Posterior vena cava (tissue), 2 donors: ENCODE measurements at regions not wholly inside any gene's neighbourhood (a gene's known extent, or its start where the extent isn't known, plus 50 kb on each side); places are given as distances from the start of the nearest gene placed in this dataset.

ENCODE experiments used
- DNase-seq: peaks from one replicate; pipeline ENCODE4 v3.0.0-alpha.2; 2020; ENCODE audit warnings: low spot score
- intact Hi-C, 2 donors: fragments of 100-400 bp; cut with DNase I; formaldehyde crosslinking; loops; one replicate each; pipeline versions ENCODE4 v1.14.1 to v1.14.2; 2022 to 2023
- donor health status: DM: yes; HTN: yes; CAD: no.
- donor health status: DM: yes; HTN: yes; CAD: no.

DNA sequence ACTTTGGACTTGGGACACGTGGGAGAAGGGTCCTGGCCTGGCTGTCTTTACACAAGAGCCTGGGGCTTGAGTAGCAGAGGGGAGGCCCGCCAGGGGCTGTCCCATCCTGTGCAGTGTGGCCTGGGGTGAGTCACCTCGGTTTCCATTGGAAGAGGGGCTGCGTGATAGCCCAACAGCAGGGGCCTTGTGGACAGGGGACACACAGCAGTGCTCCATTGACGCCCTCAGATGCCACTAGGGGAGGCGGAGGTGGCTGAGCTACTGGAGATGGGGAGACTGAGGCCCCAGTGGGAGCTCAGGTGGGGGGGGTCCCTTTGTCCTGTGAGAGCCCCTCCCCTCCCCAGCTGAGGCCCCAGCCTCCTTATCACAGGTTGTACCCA is 50.0 kb upstream of the RNU6ATAC start:
- intact Hi-C loops: no loop called here
- DNase-seq: peak; percentile 57

DNA sequence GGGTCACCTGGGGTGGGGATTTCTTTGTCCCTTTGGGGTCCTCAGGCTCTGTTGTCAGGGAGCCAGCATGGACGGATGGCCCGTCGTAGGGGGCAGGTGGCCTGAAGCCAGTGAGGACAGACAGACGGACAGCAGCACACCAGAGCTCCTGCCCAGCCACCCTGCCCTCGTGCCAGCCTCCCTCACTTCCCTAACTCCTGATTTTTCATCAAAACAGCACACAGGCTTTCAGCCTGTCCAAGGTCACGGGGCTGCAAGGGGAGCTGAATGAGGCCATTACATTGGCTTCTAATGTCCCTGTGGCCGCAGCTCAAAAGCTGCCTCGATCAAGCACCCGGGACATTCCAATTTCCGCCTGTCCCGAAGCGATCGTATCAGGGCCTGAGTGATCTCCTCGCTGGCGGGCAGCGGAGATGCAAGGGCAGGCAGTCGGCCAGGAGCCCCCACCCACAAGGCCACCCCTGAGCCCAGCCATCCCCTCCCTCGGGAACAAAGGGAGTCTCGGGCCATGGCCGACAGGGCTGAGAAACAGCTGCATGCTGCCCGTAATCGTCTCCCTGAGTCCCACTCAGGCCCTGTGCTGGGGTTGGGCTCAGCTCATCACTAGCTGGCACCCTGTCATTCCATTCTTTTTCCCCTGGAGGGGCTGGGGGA is 50.5 kb upstream of the RNU6ATAC start:
- intact Hi-C loops: no loop called here
- peak; percentile 67 for DNase-seq

- intact Hi-C loops: no loop called here
Measured at GRCh38 chr9:134215420-134215698, 51.0 kb upstream of the RNU6ATAC start.

DNA sequence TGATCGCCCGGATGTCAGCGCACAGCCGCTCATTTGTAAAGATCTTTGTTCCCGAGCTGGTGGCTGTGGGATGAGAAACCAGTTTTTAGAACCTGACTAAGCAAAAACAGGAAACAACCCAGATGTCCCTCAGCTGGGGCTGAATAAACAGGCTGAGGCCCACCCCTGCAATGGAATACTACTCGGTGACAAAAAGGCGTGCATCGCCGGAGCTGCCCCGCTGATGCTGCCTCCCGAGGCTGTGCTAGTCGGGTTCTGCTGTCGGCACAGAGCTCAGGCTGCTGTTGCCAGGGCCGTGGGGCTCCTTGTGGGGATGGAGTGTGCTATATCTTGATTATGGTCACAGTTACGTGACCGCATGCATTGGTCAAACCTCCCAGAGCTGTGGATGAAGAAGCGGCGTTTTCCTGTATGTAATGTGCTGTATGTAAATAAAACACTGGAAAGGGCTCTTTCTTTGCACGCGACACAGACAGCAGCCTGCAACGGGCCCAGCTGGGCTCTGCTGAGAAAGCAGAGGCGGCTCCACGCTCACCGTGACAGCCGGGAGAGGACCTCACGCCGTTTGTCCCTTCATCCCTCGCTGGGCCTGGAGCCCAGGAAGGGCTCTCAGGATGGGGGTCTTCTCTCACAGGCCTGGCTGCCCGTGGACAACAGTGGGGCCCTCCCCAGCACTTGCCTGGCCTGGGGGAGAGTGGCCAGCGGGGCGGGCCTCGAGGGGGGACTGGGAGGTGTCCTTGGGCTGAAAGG is 51.5 kb upstream of the RNU6ATAC start:
- DNase-seq: peak; percentile 71
- intact Hi-C loops: no loop called here

More at GRCh38 chr9:134215420-134215698, 51.0 kb upstream of the RNU6ATAC start:
- no peak for DNase-seq

DNA sequence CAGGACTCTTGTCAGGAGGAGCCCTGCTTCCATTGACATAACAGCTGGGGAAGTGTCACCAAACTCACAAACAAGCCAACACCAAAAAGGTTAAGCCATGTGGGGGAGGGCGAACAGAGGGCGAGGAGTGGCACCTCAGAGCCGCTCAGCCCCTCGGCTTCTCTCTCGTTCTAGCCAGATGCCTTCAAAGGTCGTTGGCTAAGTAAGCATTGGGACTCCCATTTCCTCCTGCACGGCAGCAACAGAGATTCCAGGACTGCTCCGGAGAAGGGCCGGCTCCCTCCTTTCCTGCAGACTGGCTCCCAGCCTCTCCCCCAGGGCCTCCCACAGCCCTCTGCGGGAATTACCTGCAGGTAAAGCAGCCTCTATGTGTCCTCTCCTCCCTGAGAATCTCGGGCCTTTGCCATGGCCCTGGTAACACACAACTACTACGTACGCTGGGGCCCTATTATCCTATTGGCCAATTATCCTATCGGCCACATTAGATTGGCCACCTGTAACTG is 52.1 kb upstream of the RNU6ATAC start:
- DNase-seq: peak; percentile 69
- intact Hi-C loops: no loop called here

- intact Hi-C loops: no loop called here
- peak; percentile 62 for DNase-seq
Measured at GRCh38 chr9:134216961-134217360, 52.6 kb upstream of the RNU6ATAC start.

DNA sequence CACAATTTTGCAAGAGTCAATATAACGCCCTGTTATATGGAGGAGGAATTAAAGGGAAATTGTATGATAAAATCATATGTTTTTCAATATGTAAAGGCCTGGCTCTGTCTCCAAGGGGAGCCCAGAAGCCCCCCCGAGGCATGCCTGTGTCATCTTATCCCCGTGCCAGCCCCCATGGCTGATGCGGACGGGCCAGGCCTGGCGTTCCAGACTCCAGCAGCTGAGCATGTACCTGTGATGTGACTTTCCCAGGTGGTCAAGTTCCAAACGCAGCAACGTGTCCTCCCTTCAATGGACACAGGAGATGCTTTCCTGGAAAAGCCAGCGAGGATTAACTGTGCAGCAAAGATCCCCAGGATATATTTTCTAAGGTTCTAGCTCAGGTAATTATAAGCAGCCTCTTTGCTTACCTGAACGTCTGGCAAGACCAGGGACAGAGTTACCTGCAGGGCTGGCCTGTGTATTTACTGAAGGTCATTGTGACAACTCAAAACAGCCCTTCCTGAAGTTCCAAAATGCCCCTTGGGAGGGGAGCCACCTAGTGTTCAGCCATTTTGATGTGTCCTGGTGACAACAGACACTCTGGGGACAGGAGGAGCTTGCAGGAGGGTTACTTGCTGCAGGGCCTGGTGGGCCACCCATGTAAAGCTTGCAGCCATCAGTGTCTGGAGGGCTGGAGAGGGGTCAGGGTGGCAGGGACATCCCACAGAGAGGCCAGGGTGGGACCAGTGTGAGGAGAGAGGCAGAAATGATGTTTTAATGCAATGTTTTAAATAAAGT is 53.3 kb upstream of the RNU6ATAC start:
- intact Hi-C loops: no loop called here
- DNase-seq: peak; percentile 46

- intact Hi-C loops: no loop called here
- DNase-seq: peak; percentile 68
Measured at GRCh38 chr9:134218230-134218629, 53.9 kb upstream of the RNU6ATAC start.

DNA sequence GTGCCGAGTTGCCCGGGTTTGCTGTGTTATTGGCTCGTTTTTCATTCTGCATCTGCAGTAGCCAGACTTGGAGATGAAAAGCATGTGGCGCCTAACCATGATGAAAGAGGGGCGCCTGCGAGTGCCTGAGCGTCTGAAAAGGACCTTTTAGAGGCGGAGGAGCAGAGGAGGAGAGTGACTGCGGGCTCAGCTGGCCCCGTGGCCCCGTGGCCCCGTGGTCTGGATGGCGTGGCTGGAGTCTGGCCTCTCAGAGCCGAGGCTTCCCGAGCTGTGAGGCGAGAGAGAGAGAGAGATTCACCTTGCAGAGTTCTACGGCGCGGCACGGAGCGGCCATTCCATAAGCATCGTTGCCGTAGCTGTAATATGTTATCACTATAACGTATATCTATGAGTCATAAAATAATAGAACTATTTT is 55.3 kb upstream of the RNU6ATAC start:
- intact Hi-C loops: no loop called here
- no peak for DNase-seq

GRCh38 chr9:134220311-134220710 is 55.9 kb upstream of the RNU6ATAC start:
- DNase-seq: peak; percentile 12
- intact Hi-C loops: no loop called here

DNA sequence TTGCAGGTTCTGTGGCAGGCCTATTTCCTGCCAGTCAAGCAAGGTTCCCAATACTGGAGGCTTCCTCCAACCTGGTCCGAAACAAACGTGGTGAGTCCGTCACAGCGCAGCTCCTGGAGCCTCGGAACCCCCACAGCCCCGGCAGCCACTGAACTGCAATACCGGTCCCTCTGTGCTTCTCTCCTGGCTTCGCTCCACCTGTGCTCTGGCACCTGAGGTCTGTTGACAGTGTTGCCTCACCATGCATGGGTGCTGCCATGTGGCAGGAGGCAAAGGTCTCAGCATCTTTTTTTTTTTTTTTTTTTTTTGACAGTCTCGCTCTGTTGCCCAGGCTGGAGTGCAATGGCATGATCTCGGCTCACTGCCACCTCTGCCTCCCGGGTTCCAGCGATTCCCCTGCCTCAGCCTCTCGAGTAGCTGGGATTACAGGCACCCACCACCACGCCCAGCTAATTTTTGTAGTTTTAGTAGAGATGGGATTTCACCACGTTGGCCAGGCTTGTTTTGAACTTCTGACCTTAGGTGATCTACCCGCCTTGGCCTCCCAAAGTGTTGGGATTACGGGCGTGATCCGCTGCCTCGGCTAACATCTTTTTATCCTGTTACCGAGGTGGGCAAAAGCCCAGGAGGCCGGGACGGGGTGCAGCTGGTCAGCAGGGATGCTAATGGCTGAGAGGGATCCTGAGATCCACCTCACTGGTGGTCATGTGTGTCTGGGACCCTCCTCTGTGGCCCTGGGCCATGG is 57.1 kb upstream of the RNU6ATAC start:
- intact Hi-C loops: no loop called here
- peak; percentile 74 for DNase-seq

DNA sequence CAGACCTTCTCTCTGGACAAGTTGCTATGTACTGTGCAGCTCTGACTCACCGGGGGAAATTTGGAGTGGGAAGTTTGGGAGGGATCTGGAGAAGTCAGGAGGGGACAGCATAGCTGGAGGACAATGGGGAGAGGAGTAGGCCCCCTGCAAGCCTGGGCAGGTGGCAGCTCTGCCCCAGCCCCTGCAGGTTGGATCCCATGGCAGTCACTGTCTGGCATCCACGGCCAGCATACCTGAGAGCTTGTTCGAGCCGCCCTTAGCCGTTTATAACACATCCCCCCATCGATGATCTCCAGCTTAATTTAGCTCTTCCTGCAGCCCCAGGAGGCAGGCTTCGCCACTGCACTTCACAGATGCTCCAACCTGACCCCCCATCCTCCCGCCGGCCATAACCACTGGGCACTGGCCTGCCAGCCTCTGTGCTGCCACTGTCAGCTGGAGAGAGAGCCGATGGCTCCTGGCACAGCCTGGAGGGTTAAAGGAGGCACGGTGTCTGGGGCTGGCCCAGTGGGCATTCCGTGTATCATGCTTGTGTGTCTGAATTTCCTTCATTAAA is 57.7 kb upstream of the RNU6ATAC start:
- intact Hi-C loops: no loop called here

GRCh38 chr9:134223091-134223490 is 58.7 kb upstream of the RNU6ATAC start:
- intact Hi-C loops: no loop called here
- DNase-seq: no peak

More for the DNA sequence above, 57.7 kb upstream of the RNU6ATAC start:
- DNase-seq: peak; percentile 41

GRCh38 chr9:134223591-134224122 is 59.3 kb upstream of the RNU6ATAC start:
- intact Hi-C loops: no loop called here
- DNase-seq: peak; percentile 35

- no peak for DNase-seq
- intact Hi-C loops: no loop called here
Measured at GRCh38 chr9:134224127-134224526, 59.8 kb upstream of the RNU6ATAC start.

DNA sequence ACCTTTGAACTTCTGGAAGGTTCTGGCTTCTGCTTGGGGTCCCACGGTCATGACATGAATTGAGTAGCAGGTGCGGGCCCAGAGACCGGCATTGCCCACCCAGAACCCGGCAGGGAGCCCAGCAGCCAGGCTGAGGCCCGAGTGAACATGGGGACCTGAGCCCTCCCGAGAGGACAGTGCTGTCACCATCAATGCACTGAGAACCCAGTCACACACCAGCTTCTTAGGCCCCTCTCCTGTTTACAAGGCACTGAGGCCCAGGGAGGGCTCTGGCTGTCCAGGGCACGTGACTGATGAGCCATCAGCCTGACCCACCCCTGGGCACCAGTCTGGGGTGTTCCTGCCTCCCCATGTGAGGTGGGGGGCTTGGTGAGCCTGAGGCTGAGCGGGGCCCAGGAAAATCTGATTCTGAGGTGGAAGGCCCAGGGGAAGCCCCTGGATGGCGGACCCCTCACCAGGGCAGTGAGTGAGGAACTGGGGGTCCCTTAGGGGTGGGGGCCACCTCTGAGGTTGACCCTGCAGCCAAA is 60.3 kb upstream of the RNU6ATAC start:
- intact Hi-C loops: no loop called here
- DNase-seq: peak; percentile 64

- intact Hi-C loops: no loop called here
- peak; percentile 44 for DNase-seq
Measured at GRCh38 chr9:134225186-134225585, 60.8 kb upstream of the RNU6ATAC start.

DNA sequence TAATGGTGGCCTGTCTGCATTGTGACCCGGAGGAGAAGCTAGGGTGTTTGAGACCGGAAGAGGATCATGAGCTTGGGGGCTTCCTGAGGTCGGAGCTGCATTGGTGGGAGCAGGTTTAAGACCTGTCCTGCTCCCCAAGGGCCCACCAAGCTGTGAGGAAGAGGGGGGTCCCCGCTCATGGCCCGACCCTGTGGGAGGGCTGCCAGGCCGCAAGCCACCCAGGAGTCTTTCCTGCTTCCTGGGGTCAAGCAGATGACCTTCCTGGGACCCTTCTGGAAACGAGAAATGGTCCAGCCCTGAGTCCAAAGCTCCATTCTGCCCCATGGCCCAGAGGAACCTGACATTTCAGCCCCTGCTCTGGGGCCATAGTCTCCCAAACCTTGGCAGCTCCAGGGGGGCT is 61.5 kb upstream of the RNU6ATAC start:
- intact Hi-C loops: no loop called here
- peak; percentile 65 for DNase-seq
